ENCODE measurements at regions not wholly inside any gene's neighbourhood (a gene's known extent, or its start where the extent isn't known, plus 50 kb on each side); places are given as distances from the start of the nearest gene placed in this dataset.

- H3K27ac ChIP-seq (replicated peaks in 1 of 4): no peak overlapping the region
- H3K4me3 ChIP-seq: no peak overlapping the region
- H3K9me3 ChIP-seq: no peaks in the 10 kb centered on the region
- WGBS: 76% methylated on average over 1 of the region's 1 CpG
- H3K27me3 ChIP-seq: no peaks in the 10 kb centered on the region
- TF ChIP-seq CTCF (IDR thresholded peaks at IDR 0.05): no peak
- TF ChIP-seq EP300 (IDR thresholded peaks at IDR 0.05): no peak
- no peak for TF ChIP-seq POLR2AphosphoS5 (IDR thresholded peaks at IDR 0.05)
- TF ChIP-seq POLR2A (IDR thresholded peaks at IDR 0.05; ENCODE audit: low read depth): no peak
- H3K36me3 ChIP-seq: no peaks in the 10 kb centered on the region
- intact Hi-C loops (cut with DNase I): no loop called here
- no peaks in the 10 kb centered on the region for H3K4me1 ChIP-seq
- DNase-seq (ENCODE audit: extremely low spot score): no peak
Observed at GRCh38 chr5:4659851-4660250, 480.3 kb upstream of the ADAMTS16 start.

- Histone ChIP-seq H3K4me1 (no peaks in the 10 kb centered on the region), H3K27ac (replicated peaks in 1 of 4) (no peak overlapping the region), H3K27me3 (no peaks in the 10 kb centered on the region), H3K4me3 (no peak overlapping the region), H3K36me3 (no peaks in the 10 kb centered on the region), H3K9me3 (no peaks in the 10 kb centered on the region)
- DNase-seq (ENCODE audit: extremely low spot score): peak; percentile 50
- intact Hi-C loops (cut with DNase I): no loop called here
- TF ChIP-seq EP300 (IDR thresholded peaks at IDR 0.05): no peak
- TF ChIP-seq CTCF (IDR thresholded peaks at IDR 0.05): no peak
- no peak for TF ChIP-seq POLR2A (IDR thresholded peaks at IDR 0.05; ENCODE audit: low read depth)
- TF ChIP-seq POLR2AphosphoS5 (IDR thresholded peaks at IDR 0.05): no peak
- WGBS: 78% methylated on average over 8 of the region's 8 CpGs
Observed at GRCh38 chr5:4661326-4661725, 478.8 kb upstream of the ADAMTS16 start.

DNA sequence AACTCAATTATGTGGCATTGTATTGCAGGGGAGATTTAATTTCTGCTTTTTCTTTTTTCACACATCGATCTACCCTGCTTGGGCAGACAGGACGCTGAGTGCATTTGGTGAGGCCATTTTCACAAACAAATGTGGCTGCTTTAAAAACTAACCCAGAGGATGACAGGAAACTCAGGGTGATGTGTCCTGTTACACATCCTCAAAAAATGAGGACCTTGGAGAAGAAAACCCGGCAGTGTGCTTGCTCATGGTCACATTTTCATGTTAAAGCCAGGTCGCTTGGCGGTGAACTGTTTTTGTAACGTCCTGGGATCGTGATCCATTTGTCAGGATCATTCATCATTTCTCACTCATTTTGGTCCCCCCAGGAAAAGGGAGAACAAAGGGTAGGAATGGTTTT is 478.3 kb upstream of the ADAMTS16 start:
- H3K4me1 ChIP-seq: no peaks in the 10 kb centered on the region
- 35% methylated on average over 7 of the region's 7 CpGs for WGBS
- intact Hi-C loops (cut with DNase I): no loop called here
- peak; percentile 50 for DNase-seq (ENCODE audit: extremely low spot score)
- H3K4me3 ChIP-seq: no peak overlapping the region
- H3K36me3 ChIP-seq: no peaks in the 10 kb centered on the region
- no peaks in the 10 kb centered on the region for H3K27me3 ChIP-seq
- H3K27ac ChIP-seq (replicated peaks in 1 of 4): no peak overlapping the region
- TF ChIP-seq POLR2AphosphoS5 (IDR thresholded peaks at IDR 0.05): no peak
- H3K9me3 ChIP-seq: no peaks in the 10 kb centered on the region

DNA sequence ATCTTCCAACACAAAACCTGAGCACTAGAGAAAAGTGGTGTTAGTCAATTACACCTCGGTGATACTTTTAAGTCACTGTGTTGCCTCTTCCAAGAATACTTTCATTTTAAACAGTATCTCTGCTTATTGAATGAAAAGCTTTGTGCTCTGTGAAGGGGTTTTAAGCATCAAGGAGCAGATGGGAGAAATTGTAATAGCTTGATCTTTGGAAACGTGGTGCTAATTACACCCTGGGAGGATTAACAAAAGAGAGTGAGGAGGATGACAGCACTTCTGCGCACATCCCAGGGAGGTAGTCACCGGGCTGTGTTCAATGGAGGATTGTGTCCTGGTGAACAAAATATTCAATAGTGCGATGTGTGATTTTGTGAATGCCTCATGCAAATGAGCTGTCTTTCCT is 477.4 kb upstream of the ADAMTS16 start:
- TF ChIP-seq POLR2A (IDR thresholded peaks at IDR 0.05; ENCODE audit: low read depth): no peak
- TF ChIP-seq POLR2AphosphoS5 (IDR thresholded peaks at IDR 0.05): no peak
- TF ChIP-seq CTCF (IDR thresholded peaks at IDR 0.05): no peak
- TF ChIP-seq EP300 (IDR thresholded peaks at IDR 0.05): no peak
- intact Hi-C loops (cut with DNase I): no loop called here
- no peaks in the 10 kb centered on the region for H3K4me1 ChIP-seq
- no peaks in the 10 kb centered on the region for H3K36me3 ChIP-seq
- DNase-seq (ENCODE audit: extremely low spot score): no peak
- 84% methylated on average over 5 of the region's 5 CpGs for WGBS
- H3K27me3 ChIP-seq: no peaks in the 10 kb centered on the region
- H3K9me3 ChIP-seq: no peaks in the 10 kb centered on the region
- H3K4me3 ChIP-seq: no peak overlapping the region
- no peak overlapping the region for H3K27ac ChIP-seq (replicated peaks in 1 of 4)

DNA sequence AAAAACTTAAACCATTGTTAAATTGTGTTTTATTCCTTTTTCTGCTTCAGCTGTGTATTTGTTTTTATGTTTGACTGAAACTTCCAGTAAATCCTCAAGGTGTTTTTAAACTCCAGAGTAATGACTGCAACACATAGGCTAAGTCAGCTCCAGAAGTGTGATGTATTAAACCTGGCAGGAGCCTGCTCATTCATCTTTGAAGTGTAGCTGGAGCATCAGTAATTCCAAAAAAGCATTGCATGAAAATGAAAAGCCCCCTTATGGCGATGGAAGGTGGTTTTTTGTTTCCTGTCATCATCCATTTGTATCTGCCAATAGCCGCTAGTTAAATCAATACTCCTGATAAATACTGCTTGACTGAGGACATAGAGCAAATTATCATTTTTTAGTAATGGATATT is 474.2 kb upstream of the ADAMTS16 start:
- no peak overlapping the region for H3K27ac ChIP-seq (replicated peaks in 1 of 4)
- intact Hi-C loops (cut with DNase I): no loop called here
- H3K27me3 ChIP-seq: no peaks in the 10 kb centered on the region
- no peaks in the 10 kb centered on the region for H3K4me1 ChIP-seq
- peak; percentile 31 for DNase-seq (ENCODE audit: extremely low spot score)
- H3K4me3 ChIP-seq: no peak overlapping the region
- no peaks in the 10 kb centered on the region for H3K9me3 ChIP-seq
- TF ChIP-seq POLR2A (IDR thresholded peaks at IDR 0.05; ENCODE audit: low read depth) (no peak), EP300 (IDR thresholded peaks at IDR 0.05) (no peak), CTCF (IDR thresholded peaks at IDR 0.05) (no peak), POLR2AphosphoS5 (IDR thresholded peaks at IDR 0.05) (no peak)
- no peaks in the 10 kb centered on the region for H3K36me3 ChIP-seq
- WGBS: 74% methylated on average over 2 of the region's 2 CpGs
